D721Med (cell line): ENCODE measurements at regions not wholly inside any gene's neighbourhood (a gene's known extent, or its start where the extent isn't known, plus 50 kb on each side); places are given as distances from the start of the nearest gene placed in this dataset.

Source experiments
- DNase-seq: peaks from one replicate; pipeline ENCODE4 v3.0.0; 2011; ENCODE audit warnings: low spot score; ENCODE audit not compliant: insufficient read length
- FAIRE-seq: peaks from 2 replicates; lab custom pipeline; 2011; peaks lifted over from hg19 to GRCh38; lab: Jason Lieb, UNC
- CTCF ChIP-seq: IDR thresholded peaks from 2 replicates; pipeline ENCODE4 v1.5.1; 2012; ENCODE audit warnings: mild to moderate bottlenecking, control low read depth; ENCODE audit not compliant: insufficient read depth; ENCODE audit errors: missing control alignments

GRCh38 chr2:114032705-114033104, 142.8 kb downstream of the ACTR3 start:
- TF ChIP-seq CTCF, result no peak
- FAIRE-seq, result no peak
- DNase-seq, result no peak

GRCh38 chr2:114034742-114035141, 144.9 kb downstream of the ACTR3 start:
- TF ChIP-seq CTCF, result no peak
- DNase-seq (no peak), FAIRE-seq (no peak)

- no peak for TF ChIP-seq CTCF
- no peak for DNase-seq
- no peak for FAIRE-seq
Measured at GRCh38 chr2:114038710-114039109, 148.8 kb downstream of the ACTR3 start.

- no peak for TF ChIP-seq CTCF
- FAIRE-seq, result no peak
Measured at GRCh38 chr2:114039677-114040076, 149.8 kb downstream of the ACTR3 start.

GRCh38 chr2:114040826-114041225, 150.9 kb downstream of the ACTR3 start:
- DNase-seq (no peak), FAIRE-seq (no peak)
- TF ChIP-seq CTCF, result no peak

More at GRCh38 chr2:114039677-114040076, 149.8 kb downstream of the ACTR3 start:
- no peak for DNase-seq

GRCh38 chr2:114044985-114045384, 155.1 kb downstream of the ACTR3 start:
- FAIRE-seq (no peak), DNase-seq (no peak)

GRCh38 chr2:114046373-114046772, 156.5 kb downstream of the ACTR3 start:
- TF ChIP-seq CTCF, result no peak
- DNase-seq (no peak), FAIRE-seq (no peak)

More at GRCh38 chr2:114044985-114045384, 155.1 kb downstream of the ACTR3 start:
- TF ChIP-seq CTCF, result no peak
